GM18909 (cell line): ENCODE measurements at regions not wholly inside any gene's neighbourhood (a gene's known extent, or its start where the extent isn't known, plus 50 kb on each side); places are given as distances from the start of the nearest gene placed in this dataset.

Experiments
- ATAC-seq: cut with Tn5 transposase; IDR thresholded peaks from one replicate; pipeline ENCODE4 v1.9.1; 2021; ENCODE audit warnings: mild to moderate bottlenecking; ENCODE audit not compliant: unreplicated experiment, poor library complexity

- peak; percentile 80 for ATAC-seq
These were observed 318.0 kb upstream of the LMCD1 start for GRCh38 chr3:8183627-8184026.

DNA sequence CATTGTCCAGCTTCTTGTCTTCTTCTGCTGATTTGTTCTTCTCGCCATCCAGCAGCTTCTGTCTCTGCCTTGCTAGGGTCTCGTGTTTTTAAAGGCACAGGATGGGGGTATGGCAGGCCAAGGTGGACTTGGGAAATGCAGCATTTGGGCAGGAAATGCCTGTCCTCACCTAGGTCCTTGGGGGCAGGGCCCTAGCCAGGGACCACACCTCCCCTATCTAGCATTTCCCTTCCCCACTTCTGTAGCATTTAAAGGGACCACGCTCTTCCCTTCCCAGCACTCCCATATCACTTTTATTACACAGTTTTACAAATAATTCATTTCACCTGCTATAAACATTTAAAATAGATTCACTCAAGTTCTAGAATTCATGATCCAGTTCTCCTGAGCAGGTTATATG, 315.4 kb upstream of the LMCD1 start:
- no peak for ATAC-seq

DNA sequence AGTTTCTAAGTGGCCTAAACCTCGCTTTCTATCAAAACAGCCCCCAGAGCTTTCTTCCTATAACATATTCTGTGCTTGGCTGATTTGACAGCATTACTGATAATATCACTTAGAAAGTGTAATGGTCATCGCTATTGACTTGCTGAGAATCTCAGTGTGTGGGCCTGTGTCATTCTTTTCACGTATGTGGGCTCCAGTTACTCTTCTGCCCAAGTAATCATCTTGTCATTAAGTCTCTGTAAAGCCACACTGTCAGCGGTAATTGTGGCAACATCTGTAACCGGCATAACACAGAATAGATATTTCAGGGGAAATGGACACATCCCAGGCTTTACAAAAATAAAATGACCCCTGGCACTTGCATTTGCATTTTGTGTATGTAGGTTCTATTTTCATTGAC, 313.6 kb upstream of the LMCD1 start:
- ATAC-seq = no peak

DNA sequence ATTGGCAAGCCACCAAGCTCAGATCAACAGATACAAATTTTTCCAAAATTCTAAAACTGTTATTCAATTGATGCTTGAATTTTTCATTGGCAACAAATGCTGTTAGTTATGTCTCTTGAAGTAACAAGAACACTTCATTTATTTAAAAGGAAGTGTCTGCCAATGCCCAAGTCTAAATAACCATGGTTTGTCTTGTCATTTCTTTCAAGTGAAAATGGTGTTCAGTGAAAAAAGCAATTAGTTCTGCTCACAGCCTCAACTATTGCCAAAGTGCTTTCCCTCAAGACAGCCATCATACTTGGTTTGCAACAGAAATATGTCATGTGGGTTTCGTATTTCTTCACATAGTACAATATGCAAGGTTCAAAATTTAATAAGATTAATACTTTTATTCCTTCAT, 312.6 kb upstream of the LMCD1 start:
- no peak for ATAC-seq

GRCh38 chr3:8191406-8191805, 310.2 kb upstream of the LMCD1 start:
- ATAC-seq = no peak

- ATAC-seq = no peak
These were observed 304.2 kb upstream of the LMCD1 start for GRCh38 chr3:8197384-8197783.

GRCh38 chr3:8198605-8199004, 303.0 kb upstream of the LMCD1 start:
- no peak for ATAC-seq

GRCh38 chr3:8200996-8201395, 300.6 kb upstream of the LMCD1 start:
- ATAC-seq = no peak

DNA sequence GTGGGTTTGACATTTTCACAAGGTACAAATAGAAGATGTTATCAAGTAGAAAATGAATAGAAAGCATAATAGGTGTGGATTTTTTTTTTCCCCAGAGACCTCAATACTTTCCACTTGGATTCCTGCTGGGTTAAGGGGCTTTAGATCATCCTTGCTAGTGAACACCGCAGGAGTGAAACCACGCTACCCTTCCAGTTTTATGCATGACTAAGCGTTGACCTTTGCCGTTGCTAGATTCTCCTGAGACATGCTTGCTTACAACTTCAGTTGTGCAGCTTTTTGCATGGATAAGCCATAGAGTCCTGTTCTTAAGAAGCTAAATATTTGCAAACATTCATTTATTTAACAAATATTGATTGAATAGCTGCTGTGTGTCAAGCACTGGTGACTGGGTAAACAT, 299.7 kb upstream of the LMCD1 start:
- ATAC-seq = no peak

DNA sequence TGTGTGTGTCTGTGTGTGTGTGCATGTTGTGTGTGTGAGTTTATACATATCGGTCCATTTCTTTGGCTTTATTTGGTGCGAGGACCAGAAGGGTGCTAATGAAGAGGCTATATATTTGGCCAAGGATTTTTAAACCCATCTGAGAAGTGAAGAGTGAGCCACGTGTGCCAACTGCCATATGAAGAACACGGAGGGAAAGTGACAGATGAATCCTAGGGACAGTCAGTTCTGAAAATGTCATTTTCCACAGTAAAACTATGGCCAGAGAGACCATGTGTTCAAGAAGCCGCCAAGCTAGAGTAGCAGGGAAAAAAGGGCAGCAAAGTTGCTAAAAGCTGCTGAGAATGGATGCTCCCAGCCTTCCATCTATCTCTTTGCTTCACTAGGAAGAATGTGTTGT, 297.3 kb upstream of the LMCD1 start:
- no peak for ATAC-seq

- no peak for ATAC-seq
These were observed 296.6 kb upstream of the LMCD1 start for GRCh38 chr3:8204853-8205650.

- no peak for ATAC-seq
These were observed 295.7 kb upstream of the LMCD1 start for GRCh38 chr3:8205881-8206280.

DNA sequence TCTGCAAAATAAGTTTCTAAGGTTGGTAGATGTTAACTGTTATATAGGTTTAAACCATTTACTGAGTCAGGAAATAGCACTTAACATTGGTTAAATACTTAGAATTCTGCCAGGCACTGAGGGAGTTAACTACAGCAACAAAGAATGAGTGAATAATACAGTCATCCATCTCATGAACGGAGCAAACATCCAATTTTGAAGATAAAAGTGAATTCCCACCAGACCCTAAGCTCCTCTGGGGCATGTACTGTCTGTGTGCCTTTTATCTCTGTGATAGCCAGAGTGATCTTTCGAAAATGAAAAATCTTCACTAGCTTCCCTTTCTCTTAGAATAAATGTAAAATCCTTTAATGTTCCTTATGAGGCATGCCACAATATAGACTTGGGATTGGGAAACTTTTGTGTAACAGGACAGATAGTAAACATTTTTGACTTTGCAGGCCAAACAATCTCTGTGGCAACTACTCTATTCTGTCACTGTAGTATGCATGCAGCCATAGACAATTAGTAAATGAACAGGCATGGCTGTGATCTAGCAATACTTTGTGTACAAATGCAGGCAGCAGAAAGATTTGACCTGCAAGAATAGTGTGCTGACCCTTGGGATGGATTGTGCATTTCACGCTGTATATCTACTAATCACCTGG, 294.5 kb upstream of the LMCD1 start:
- no peak for ATAC-seq

GRCh38 chr3:8210882-8211341, 290.7 kb upstream of the LMCD1 start:
- ATAC-seq = no peak

- ATAC-seq = no peak
These were observed 288.8 kb upstream of the LMCD1 start for GRCh38 chr3:8212794-8213193.

DNA sequence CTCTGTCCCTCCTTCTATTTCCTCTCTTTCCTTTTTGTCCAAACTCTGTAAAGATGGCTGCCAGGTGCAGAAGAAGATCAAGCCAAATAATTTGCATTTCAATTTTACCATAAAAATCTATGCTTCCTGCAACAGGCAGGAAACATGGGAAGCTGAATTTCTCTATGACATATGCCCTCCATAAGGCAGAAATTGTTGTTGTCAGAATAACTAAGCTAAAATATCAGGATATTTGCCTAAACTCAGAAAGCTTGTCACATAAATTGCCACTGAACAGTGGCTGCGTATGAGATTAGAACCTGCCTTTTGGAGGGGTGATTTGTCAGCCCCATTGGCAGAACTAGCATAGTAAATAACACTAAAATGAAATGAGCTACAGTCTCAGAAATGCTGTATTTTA, 288.3 kb upstream of the LMCD1 start:
- ATAC-seq = no peak

DNA sequence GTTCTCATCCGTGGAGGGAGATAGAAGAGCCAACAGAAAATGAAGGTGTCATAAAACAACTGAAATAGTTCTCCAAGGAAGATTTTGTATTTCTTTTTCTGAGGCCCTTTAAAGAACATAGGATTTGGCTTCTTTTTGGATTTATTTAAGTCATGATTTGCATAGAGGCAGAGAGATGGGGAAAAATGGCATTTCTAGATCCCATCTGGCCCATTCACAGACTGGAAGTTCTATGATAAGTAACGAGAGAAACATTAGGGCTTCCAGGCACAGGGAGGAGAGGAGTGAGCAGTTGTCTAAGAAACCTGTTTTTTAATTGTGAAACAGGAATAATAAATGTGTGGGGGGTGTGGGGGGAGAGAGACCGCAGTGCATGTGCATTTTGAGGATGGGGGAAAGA, 285.8 kb upstream of the LMCD1 start:
- ATAC-seq = no peak

- ATAC-seq = no peak
These were observed 283.2 kb upstream of the LMCD1 start for GRCh38 chr3:8218353-8218940.

- ATAC-seq = no peak
These were observed 281.3 kb upstream of the LMCD1 start for GRCh38 chr3:8220291-8220690.

- no peak for ATAC-seq
These were observed 277.9 kb upstream of the LMCD1 start for GRCh38 chr3:8223766-8224165.

DNA sequence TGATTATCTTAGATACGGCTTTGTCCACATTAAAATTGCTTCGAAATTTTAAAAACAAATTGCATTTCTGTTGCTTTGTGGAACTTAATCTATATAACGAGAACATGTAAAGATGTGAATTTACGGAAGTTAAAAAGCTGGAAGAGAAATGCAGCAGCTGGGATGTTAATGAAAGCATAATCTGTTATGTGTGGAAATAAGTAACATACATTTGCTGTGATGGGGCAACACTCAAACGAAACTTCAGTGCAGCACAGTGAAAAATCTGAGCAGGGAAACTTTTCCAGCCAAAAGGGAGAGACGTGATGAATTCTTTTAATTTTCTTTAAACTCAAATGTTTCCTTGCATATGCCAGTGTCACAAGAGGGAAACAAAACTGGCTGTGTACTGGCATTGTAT, 276.7 kb upstream of the LMCD1 start:
- no peak for ATAC-seq

DNA sequence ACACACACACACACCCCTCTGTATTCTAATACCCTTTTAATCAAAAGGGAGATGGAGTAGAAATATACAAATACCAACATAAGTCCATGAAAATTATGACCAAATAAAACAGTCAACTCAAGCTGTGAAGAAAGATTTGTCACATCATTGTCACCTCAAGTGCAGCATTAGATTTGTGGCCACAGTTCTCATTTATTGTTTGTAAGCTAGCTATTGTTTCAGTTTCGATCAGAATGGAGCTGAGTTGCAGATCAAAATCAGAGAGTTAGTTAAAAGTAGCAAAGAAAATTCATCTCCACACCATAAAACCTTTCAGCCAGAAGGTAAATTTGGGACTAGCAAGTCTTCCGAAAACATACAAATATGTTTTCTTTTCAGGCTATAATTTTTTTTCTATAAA, 267.7 kb upstream of the LMCD1 start:
- ATAC-seq = peak; percentile 57
